Uterus (tissue), 2 donors: ENCODE measurements at regions not wholly inside any gene's neighbourhood (a gene's known extent, or its start where the extent isn't known, plus 50 kb on each side); places are given as distances from the start of the nearest gene placed in this dataset.
"Not testable (repeated sequence)": the region's sequence is repeated elsewhere in the genome, so short reads cannot be mapped to it uniquely, and the experiment has no call there.

Experiments used
- CTCF ChIP-seq, 4 experiments: fragments of 200-600 bp in 2 of 4; fragments of 450-650 bp in 2 of 4; sonication (generic) in 2 of 4; IDR thresholded peaks; one replicate each; pipeline ENCODE4 v1.5.1; 2016 to 2019; ENCODE audit warnings: antibody characterized with exemption in 4 of 4, mild to moderate bottlenecking in 2 of 4, moderate library complexity in 1 of 4
- POLR2A ChIP-seq, 2 donors: fragments of 450-650 bp; IDR thresholded peaks; one replicate each; pipeline ENCODE4 v1.6.1; 2016; ENCODE audit warnings: antibody characterized with exemption in 2 of 2, mild to moderate bottlenecking in 1 of 2, moderate library complexity in 1 of 2

GRCh38 chr4:107409872-107410271 is 310.2 kb downstream of the PAPSS1 start:
- TF ChIP-seq CTCF, POLR2A (IDR thresholded peaks at IDR 0.05): not testable (repeated sequence)
